Adrenal gland (tissue), 9 donors: ENCODE measurements at regions not wholly inside any gene's neighbourhood (a gene's known extent, or its start where the extent isn't known, plus 50 kb on each side); places are given as distances from the start of the nearest gene placed in this dataset.
"Not testable (repeated sequence)": the region's sequence is repeated elsewhere in the genome, so short reads cannot be mapped to it uniquely, and the experiment has no call there.

Experiments used
- DNase-seq, 7 donors: peaks; one replicate each; pipeline ENCODE4 v3.0.0-alpha.2; 2019 to 2020
- H3K27ac ChIP-seq, 5 donors: fragments of 200-600 bp; sonication (generic) in 4 of 5; 1 replicate in 3 of 5; 2 replicates in 2 of 5; pipeline versions ENCODE4 v1.5.1 to v1.8.0; 2016 to 2020; ENCODE audit warnings: mild to moderate bottlenecking in 1 of 5
- H3K27me3 ChIP-seq: fragments of 200-600 bp; 2 replicates; pipeline ENCODE4 v1.8.0; 2021
- H3K36me3 ChIP-seq, 2 donors: fragments of 200-600 bp; replicated peaks in 1 of 2; 1 replicate in 1 of 2; 2 replicates in 1 of 2; pipeline versions ENCODE4 v1.5.1 to v1.8.0; 2018 to 2022
- H3K4me1 ChIP-seq, 2 donors: fragments of 200-600 bp; replicated peaks in 1 of 2; 1 replicate in 1 of 2; 2 replicates in 1 of 2; pipeline versions ENCODE4 v1.5.1 to v1.8.0; 2018 to 2021
- H3K4me3 ChIP-seq, 4 donors: fragments of 200-600 bp; sonication (generic) in 3 of 4; one replicate each; pipeline ENCODE4 v1.5.1; 2016 to 2018
- H3K9me3 ChIP-seq, 3 donors: fragments of 200-600 bp; sonication (generic) in 1 of 3; replicated peaks in 1 of 3; 1 replicate in 2 of 3; 2 replicates in 1 of 3; pipeline versions ENCODE4 v1.5.1 to v1.8.0; 2016 to 2021
- CTCF ChIP-seq, 6 experiments: fragments of 450-650 bp in 4 of 6; fragments of 200-600 bp in 2 of 6; sonication (generic) in 1 of 6; IDR thresholded peaks; 1 replicate in 5 of 6; 2 replicates in 1 of 6; pipeline versions ENCODE4 v1.5.1 to v1.8.0; 2016 to 2021; ENCODE audit warnings: antibody characterized with exemption in 6 of 6, mild to moderate bottlenecking in 2 of 6, moderate library complexity in 1 of 6
- POLR2A ChIP-seq, 2 donors: fragments of 450-650 bp; IDR thresholded peaks; one replicate each; pipeline ENCODE4 v1.6.1; 2017; ENCODE audit warnings: antibody characterized with exemption in 2 of 2, mild to moderate bottlenecking in 2 of 2, moderate library complexity in 1 of 2
- WGBS, 4 donors: extraction: QIAGEN DNeasy Blood & Tissue Kit in 2 of 4; methylation state at CpG; one replicate each; pipeline versions ENCODE4 v1.1.5 to v1.1.7; 2013 to 2017; 5-methylcytosine and 5-hydroxymethylcytosine counted together
- intact Hi-C, 2 donors: fragments of 100-400 bp; cut with DNase I; formaldehyde crosslinking; loops; one replicate each; pipeline versions ENCODE4 v1.14.1 to v1.15.0; 2022 to 2023
- donor health status: healthy with polysubstance abuse.
- donor health status: Bipolar disorder and iron deficiency.
- donor health status: DM: yes; HTN: yes; CAD: no.
- donor health status: DM: no; HTN: no; CAD: no.
- donor health status: DM: no; HTN: no; CAD: no.

GRCh38 chr3:64438812-64439211 is 213.5 kb upstream of the PRICKLE2 start:
- H3K36me3 ChIP-seq: no peaks in the 10 kb centered on the region
- intact Hi-C loops: no loop called here
- 54 to 59% (median 55%) methylated on average over 6 to 7 of the region's 7 CpGs for WGBS, 4 donors
- H3K4me1 ChIP-seq: peaks cover 0 to 17% of the 10 kb centered on the region in 2 donors
- H3K27me3 ChIP-seq: no peaks in the 10 kb centered on the region
- H3K9me3 ChIP-seq: no peaks in the 10 kb centered on the region
- no peak for TF ChIP-seq CTCF (IDR thresholded peaks at IDR 0.05)
- no peak for TF ChIP-seq POLR2A (IDR thresholded peaks at IDR 0.05)
- no peak overlapping the region for H3K4me3 ChIP-seq
- H3K27ac ChIP-seq: no peak overlapping the region
- peak in 1 of 7 donors; percentile 25 for DNase-seq

- no peak for TF ChIP-seq CTCF (IDR thresholded peaks at IDR 0.05)
- TF ChIP-seq POLR2A (IDR thresholded peaks at IDR 0.05): no peak
- Histone ChIP-seq H3K27ac (no peak overlapping the region), H3K9me3 (no peaks in the 10 kb centered on the region), H3K4me3 (no peak overlapping the region), H3K4me1 (peaks cover 0 to 15% of the 10 kb centered on the region in 2 donors), H3K36me3 (no peaks in the 10 kb centered on the region), H3K27me3 (no peaks in the 10 kb centered on the region)
- WGBS, 4 donors: 38 to 65% (median 47%) methylated on average over 1 of the region's 1 CpG
- DNase-seq: no peak
- intact Hi-C loops: no loop called here
Measured at GRCh38 chr3:64438066-64438465, 212.8 kb upstream of the PRICKLE2 start.

GRCh38 chr3:64437131-64437530 is 211.9 kb upstream of the PRICKLE2 start:
- H3K9me3 ChIP-seq: no peaks in the 10 kb centered on the region
- 75 to 88% (median 83%) methylated on average over 5 of the region's 5 CpGs for WGBS, 4 donors
- H3K4me1 ChIP-seq: peaks cover 0 to 15% of the 10 kb centered on the region in 2 donors
- no peak for TF ChIP-seq CTCF (IDR thresholded peaks at IDR 0.05)
- no peak for TF ChIP-seq POLR2A (IDR thresholded peaks at IDR 0.05)
- H3K4me3 ChIP-seq: no peak overlapping the region
- no peaks in the 10 kb centered on the region for H3K36me3 ChIP-seq
- no peaks in the 10 kb centered on the region for H3K27me3 ChIP-seq
- H3K27ac ChIP-seq: no peak overlapping the region
- intact Hi-C loops: no loop called here
- DNase-seq: no peak

- DNase-seq, H3K36me3 ChIP-seq, H3K27me3 ChIP-seq, H3K9me3 ChIP-seq, H3K27ac ChIP-seq, H3K4me3 ChIP-seq, intact Hi-C loops, H3K4me1 ChIP-seq: not testable (repeated sequence)
- 85 to 100% (median 92%) methylated on average over 2 of the region's 2 CpGs for WGBS, 4 donors
Measured at GRCh38 chr3:64435023-64435422, 209.8 kb upstream of the PRICKLE2 start.

- no peak for DNase-seq
- H3K4me3 ChIP-seq: no peak overlapping the region
- intact Hi-C loops: no loop called here
- H3K27me3 ChIP-seq: no peaks in the 10 kb centered on the region
- TF ChIP-seq POLR2A (IDR thresholded peaks at IDR 0.05): no peak
- no peak for TF ChIP-seq CTCF (IDR thresholded peaks at IDR 0.05)
- H3K4me1 ChIP-seq: no peaks in the 10 kb centered on the region
- H3K36me3 ChIP-seq: no peaks in the 10 kb centered on the region
- no peak overlapping the region for H3K27ac ChIP-seq
- 84 to 92% (median 87%) methylated on average over 3 of the region's 3 CpGs for WGBS, 4 donors
- H3K9me3 ChIP-seq: no peaks in the 10 kb centered on the region
Measured at GRCh38 chr3:64432870-64433269, 207.6 kb upstream of the PRICKLE2 start.
